GM12891 (cell line): ENCODE measurements at regions not wholly inside any gene's neighbourhood (a gene's known extent, or its start where the extent isn't known, plus 50 kb on each side); places are given as distances from the start of the nearest gene placed in this dataset.

Source experiments
- DNase-seq: peaks from one replicate; pipeline ENCODE4 v3.0.0; 2011; ENCODE audit warnings: low spot score; ENCODE audit not compliant: insufficient read length
- FAIRE-seq: peaks from 2 replicates; lab custom pipeline; 2011; peaks lifted over from hg19 to GRCh38; lab: Jason Lieb, UNC
- PAX5 ChIP-seq: IDR thresholded peaks from 2 replicates; pipeline ENCODE4 v1.6.1; 2011; ENCODE audit warnings: low read length, moderate library complexity, mild to moderate bottlenecking; ENCODE audit not compliant: insufficient read depth, severe bottlenecking
- POLR2A ChIP-seq: IDR thresholded peaks from 2 replicates; pipeline ENCODE4 v1.6.1; 2011; ENCODE audit warnings: low read depth, low read length, control low read depth
- POLR2AphosphoS5 ChIP-seq: IDR thresholded peaks from 2 replicates; pipeline ENCODE4 v1.6.1; 2011; ENCODE audit warnings: low read depth, low read length, control low read depth
- POU2F2 ChIP-seq: IDR thresholded peaks from 2 replicates; pipeline ENCODE4 v1.6.1; 2011; ENCODE audit warnings: low read depth, mild to moderate bottlenecking, control low read depth, low read length, moderate library complexity
- SPI1 ChIP-seq: IDR thresholded peaks from 2 replicates; pipeline ENCODE4 v1.6.1; 2011; ENCODE audit warnings: low read depth, low read length, control low read depth
- TAF1 ChIP-seq: IDR thresholded peaks from 2 replicates; pipeline ENCODE4 v1.6.1; 2011; ENCODE audit warnings: low read depth, low read length, control low read depth

DNA sequence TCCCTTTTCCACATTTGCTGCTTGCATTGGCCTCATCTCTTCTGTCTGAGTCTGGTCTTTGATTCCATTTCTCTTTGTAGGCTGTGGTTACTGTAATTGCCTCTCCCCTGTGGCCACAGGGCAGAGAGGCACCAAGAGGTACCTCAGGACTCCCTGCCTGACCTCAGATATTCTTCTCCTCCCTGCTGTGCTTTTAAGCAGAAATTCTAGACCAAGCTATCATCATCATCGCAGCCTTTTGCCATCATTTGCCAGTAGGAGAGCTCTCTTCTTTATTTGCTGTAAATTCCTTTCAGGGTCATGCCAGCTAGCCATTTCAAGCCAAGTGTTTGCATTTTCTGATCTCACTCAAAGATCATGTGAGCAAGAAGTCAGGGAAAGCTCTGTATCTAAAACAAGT lies 369.6 kb downstream of the ICE1 start:
- TF ChIP-seq POLR2A (no peak), SPI1 (no peak), POU2F2 (no peak), PAX5 (no peak), POLR2AphosphoS5 (no peak), TAF1 (no peak)
- FAIRE-seq (no peak), DNase-seq (no peak)

DNA sequence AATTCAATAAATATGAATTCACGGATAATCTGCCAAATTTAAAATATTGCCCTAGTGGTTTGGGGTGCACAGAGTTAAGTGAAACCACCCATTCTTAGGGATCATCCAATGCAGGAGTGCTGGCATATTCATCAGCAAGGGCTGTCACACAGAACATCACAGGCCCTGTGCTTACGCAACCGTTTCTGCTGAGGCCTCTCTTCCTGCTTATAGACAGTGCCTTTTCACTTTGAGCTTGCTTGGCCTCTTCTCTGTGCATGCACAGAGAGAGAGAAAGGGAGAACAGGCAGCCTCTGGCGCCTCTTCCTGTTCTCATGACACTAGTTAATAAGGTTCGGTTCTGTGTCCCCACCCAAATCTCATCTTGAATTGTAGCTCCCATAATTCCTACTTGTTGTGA lies 366.3 kb downstream of the ICE1 start:
- no peak for FAIRE-seq
- DNase-seq = no peak
- TF ChIP-seq TAF1 (no peak), POLR2AphosphoS5 (no peak), POU2F2 (no peak), PAX5 (no peak), POLR2A (no peak), SPI1 (no peak)

DNA sequence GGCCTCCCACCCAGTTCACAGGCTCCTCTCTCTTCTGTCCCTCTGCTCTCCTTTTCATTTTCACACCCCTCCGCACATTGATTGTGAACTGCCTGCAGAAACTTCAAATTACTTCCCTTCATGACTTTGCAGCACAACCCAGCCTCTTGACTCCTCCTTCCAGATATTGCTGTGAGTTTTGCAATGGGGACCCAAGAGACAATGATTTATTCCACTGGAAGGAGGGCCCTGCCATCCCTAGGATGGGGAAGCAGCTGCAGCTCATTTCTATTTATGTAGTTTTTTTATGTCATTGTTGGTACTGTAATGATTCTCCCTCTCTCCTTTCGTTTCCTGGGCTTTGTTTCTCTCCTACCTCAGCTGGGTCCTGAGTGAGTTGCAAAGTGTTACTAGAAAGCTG lies 364.9 kb downstream of the ICE1 start:
- FAIRE-seq = no peak

DNA sequence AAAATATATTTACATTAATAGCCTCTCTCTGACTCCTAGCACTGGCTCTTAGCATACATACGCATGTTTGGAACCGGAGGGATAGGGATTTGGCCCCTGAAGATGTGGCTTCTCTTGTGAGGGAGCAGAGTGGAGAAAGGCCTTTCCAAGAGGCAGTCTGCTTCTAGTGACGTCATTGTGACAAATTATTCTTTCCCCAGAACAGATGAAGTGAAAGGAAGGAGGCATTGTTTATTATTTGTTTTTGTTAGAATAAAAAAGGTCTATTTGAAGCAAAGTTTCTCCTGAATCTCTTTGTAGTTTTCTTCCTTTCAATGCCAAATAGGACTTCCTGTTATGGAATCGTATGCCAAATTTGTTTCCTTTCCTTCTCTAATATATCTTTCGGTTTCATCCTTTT lies 361.6 kb downstream of the ICE1 start:
- FAIRE-seq (no peak), DNase-seq (no peak)
- TF ChIP-seq PAX5 = no peak
- TF ChIP-seq POLR2AphosphoS5 = no peak
- no peak for TF ChIP-seq POLR2A
- no peak for TF ChIP-seq POU2F2
- no peak for TF ChIP-seq TAF1
- no peak for TF ChIP-seq SPI1

More for the DNA sequence above, 364.9 kb downstream of the ICE1 start:
- no peak for TF ChIP-seq TAF1
- TF ChIP-seq POLR2AphosphoS5 = no peak
- no peak for TF ChIP-seq POLR2A
- TF ChIP-seq POU2F2 = no peak
- TF ChIP-seq SPI1 = no peak
- no peak for TF ChIP-seq PAX5
- DNase-seq = no peak

DNA sequence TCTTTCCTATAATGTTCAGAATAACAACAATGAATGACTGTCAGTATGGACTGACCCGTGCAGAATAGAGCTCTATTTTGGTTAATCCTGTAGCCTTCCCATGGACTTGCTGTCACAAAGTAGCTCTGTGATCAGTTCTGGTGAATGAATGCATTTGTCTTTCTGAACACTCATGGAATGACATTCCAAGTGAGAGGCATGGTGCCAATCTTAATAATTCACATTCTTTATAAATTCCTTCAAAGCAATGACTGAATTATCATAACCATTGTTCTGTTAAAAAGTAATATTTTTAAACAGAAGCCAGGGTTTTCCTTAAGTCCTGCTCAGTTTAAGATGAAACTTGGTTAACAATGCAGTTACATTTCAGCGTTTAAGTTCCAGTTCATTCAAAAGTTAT lies 360.5 kb downstream of the ICE1 start:
- no peak for FAIRE-seq
- TF ChIP-seq POLR2A (no peak), SPI1 (no peak), POU2F2 (no peak), TAF1 (no peak), POLR2AphosphoS5 (no peak), PAX5 (no peak)

DNA sequence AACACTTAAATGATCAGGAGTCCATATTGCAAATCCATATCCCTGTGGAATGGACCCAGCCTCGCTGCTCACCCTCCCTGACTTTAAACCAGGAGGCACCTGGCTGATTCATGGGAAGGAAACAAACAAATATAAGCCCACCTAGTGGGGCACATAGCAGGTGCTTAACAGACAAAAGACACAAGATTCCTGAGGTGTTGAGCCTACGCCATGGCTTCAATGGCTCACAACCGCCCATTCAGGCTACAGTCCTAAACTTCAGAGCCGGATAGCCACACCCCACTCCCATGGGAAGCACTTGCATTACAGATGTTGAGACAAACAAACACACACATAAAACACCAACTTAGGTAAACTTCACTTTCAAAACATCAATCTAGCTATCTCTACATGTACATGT lies 359.9 kb downstream of the ICE1 start:
- TF ChIP-seq TAF1 = no peak
- no peak for TF ChIP-seq POLR2AphosphoS5
- no peak for TF ChIP-seq POU2F2
- TF ChIP-seq PAX5 = no peak
- TF ChIP-seq SPI1 = no peak
- TF ChIP-seq POLR2A = no peak
- no peak for DNase-seq
- no peak for FAIRE-seq

More for the DNA sequence above, 360.5 kb downstream of the ICE1 start:
- DNase-seq = no peak

DNA sequence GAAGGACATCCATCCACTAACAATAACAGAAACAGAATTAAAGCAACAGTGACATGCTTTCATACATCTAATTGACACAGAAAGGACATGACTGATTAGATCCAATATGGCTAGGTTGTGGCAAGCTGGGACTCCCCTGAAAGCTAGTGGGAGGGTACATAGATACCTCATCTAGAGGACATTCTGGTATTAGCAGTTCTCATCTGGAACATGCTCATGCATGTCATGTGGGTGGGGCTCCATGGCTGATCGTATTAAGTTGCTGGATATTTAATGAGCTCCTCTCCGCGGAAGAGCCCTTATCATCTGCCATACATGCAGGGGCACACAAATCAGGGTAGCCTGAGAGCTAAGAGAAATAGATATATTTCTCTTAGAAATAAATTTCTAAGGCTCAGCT lies 358.9 kb downstream of the ICE1 start:
- FAIRE-seq (no peak), DNase-seq (no peak)
- TF ChIP-seq POLR2AphosphoS5 = no peak

DNA sequence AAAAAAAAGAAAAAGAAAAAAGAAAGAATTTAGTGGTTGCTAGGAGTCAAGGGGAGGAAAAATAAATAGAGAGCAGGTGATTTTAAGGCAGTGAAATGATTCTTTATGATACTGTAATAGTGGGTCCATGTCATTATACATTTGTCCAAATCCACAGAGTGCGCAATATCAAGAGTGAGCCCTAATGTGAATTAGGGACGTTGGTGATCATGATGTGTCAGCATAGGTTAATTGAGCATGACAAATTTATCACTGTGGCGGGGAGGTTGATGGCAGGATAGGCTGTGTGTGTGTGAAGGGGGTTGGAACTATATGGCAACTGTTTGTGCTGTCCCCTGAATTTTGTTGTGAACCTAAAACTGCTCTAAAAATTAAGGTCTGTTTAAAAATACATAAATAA lies 357.8 kb downstream of the ICE1 start:
- DNase-seq (no peak), FAIRE-seq (no peak)
- TF ChIP-seq POLR2A = no peak
- TF ChIP-seq SPI1 = no peak
- TF ChIP-seq POLR2AphosphoS5 = no peak
- TF ChIP-seq POU2F2 = no peak
- no peak for TF ChIP-seq TAF1
- TF ChIP-seq PAX5 = no peak

DNA sequence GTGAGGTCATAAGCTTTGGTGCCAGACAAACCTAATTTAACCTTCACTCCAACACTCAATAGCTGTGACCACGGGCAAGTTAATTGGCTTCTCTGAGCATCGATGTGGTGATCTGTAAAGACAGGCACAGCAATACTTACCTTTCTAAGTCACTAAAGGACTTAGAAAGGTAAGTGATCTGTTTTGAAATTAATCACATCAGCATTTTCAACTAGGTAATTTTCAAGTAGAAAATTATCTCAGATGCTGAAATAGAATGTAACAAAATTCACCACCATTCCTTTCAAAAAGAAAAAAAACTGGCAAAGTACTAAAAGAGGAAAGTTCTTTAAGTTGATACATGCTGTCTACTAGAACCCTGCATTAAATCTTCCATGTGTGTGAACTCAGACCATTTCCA lies 354.5 kb downstream of the ICE1 start:
- DNase-seq (no peak), FAIRE-seq (no peak)
- TF ChIP-seq PAX5 (no peak), TAF1 (no peak), SPI1 (no peak), POU2F2 (no peak), POLR2A (no peak), POLR2AphosphoS5 (no peak)

DNA sequence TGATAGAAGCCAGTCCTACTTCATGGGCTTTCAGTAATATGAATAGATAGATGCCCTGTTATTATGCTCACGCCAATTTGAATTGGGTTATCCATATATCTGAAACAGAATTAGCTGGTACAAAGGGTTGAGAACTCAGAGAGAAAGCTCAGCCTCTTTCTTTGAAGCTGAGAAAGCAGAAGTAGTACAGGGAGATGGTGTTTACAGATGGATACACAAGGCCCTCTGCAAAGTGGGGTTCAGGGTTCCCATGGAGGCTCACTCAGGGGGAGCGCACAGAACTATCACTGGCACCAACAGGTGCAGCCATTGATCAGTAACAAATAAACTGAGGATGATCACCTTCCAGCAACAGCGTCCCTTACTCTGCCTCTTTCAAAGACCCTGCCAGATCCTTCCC lies 349.7 kb downstream of the ICE1 start:
- DNase-seq (no peak), FAIRE-seq (no peak)
- TF ChIP-seq PAX5 (no peak), POLR2AphosphoS5 (no peak), POU2F2 (no peak)
